Stomach (tissue), 8 donors: ENCODE measurements at regions not wholly inside any gene's neighbourhood (a gene's known extent, or its start where the extent isn't known, plus 50 kb on each side); places are given as distances from the start of the nearest gene placed in this dataset.

Source experiments
- DNase-seq, 2 donors: peaks; one replicate each; pipeline versions ENCODE4 v3.0.0 to v3.0.0-alpha.2; 2013 to 2019
- H3K27ac ChIP-seq, 5 donors: fragments of 200-600 bp in 4 of 5; sonication (generic) in 4 of 5; one replicate each; pipeline ENCODE4 v1.5.1; 2013 to 2019; ENCODE audit warnings: mild to moderate bottlenecking in 1 of 5, moderate library complexity in 1 of 5
- H3K27me3 ChIP-seq, 3 donors: fragments of 200-600 bp; sonication (generic); one replicate each; pipeline ENCODE4 v1.5.1; 2017 to 2019; ENCODE audit warnings: mixed run types in 1 of 3
- H3K36me3 ChIP-seq, 4 donors: fragments of 200-600 bp; sonication (generic); 1 replicate in 3 of 4; 2 replicates in 1 of 4; pipeline ENCODE4 v1.5.1; 2016 to 2019
- H3K4me1 ChIP-seq, 4 donors: fragments of 200-600 bp; sonication (generic); one replicate each; pipeline ENCODE4 v1.5.1; 2016 to 2019
- H3K4me3 ChIP-seq, 4 donors: fragments of 200-600 bp; sonication (generic) in 3 of 4; one replicate each; pipeline ENCODE4 v1.5.1; 2016 to 2019; ENCODE audit warnings: mild to moderate bottlenecking in 1 of 4
- H3K9me3 ChIP-seq, 4 donors: fragments of 200-600 bp; sonication (generic); one replicate each; pipeline ENCODE4 v1.5.1; 2016 to 2019
- CTCF ChIP-seq, 7 experiments: fragments of 450-650 bp in 4 of 7; fragments of 200-600 bp in 3 of 7; sonication (generic) in 3 of 7; IDR thresholded peaks; one replicate each; pipeline ENCODE4 v1.5.1; 2016 to 2019; ENCODE audit warnings: antibody characterized with exemption in 7 of 7, control low read depth in 2 of 7, mild to moderate bottlenecking in 1 of 7
- EP300 ChIP-seq: sonication (generic); formaldehyde crosslinking; IDR thresholded peaks from one replicate; pipeline ENCODE4 v1.6.1; 2017; ENCODE audit warnings: antibody characterized with exemption
- POLR2A ChIP-seq, 4 donors: fragments of 450-650 bp; IDR thresholded peaks; one replicate each; pipeline ENCODE4 v1.6.1; 2016; ENCODE audit warnings: antibody characterized with exemption in 4 of 4, control low read depth in 2 of 4, mild to moderate bottlenecking in 1 of 4, moderate library complexity in 1 of 4
- POLR2AphosphoS5 ChIP-seq, 3 donors: sonication (generic); formaldehyde crosslinking; IDR thresholded peaks; one replicate each; pipeline ENCODE4 v1.6.1; 2016; ENCODE audit warnings: antibody characterized with exemption in 3 of 3
- WGBS, 5 donors: extraction: QIAGEN DNeasy Blood & Tissue Kit in 3 of 5; methylation state at CpG; one replicate each; pipeline versions ENCODE4 v1.1.5 to v1.1.7; 2013 to 2018; 5-methylcytosine and 5-hydroxymethylcytosine counted together
- intact Hi-C: fragments of 100-400 bp; cut with DNase I; formaldehyde crosslinking; loops from one replicate; pipeline ENCODE4 v1.15.1; 2023; ENCODE audit warnings: low total_unique reads
- donor health status: healthy with polysubstance abuse.
- donor health status: Bipolar disorder and iron deficiency.
- donor health status: healthy.

GRCh38 chr19:28964500-28964899 is 248.5 kb downstream of the UQCRFS1 start:
- H3K4me3 ChIP-seq, result no peak overlapping the region
- 61 to 91% (median 73%) methylated on average over 2 of the region's 2 CpGs for WGBS, 5 donors
- H3K27me3 ChIP-seq, result no peaks in the 10 kb centered on the region
- DNase-seq, result no peak
- H3K36me3 ChIP-seq, result no peaks in the 10 kb centered on the region
- intact Hi-C loops, result no loop called here
- H3K27ac ChIP-seq, result no peak overlapping the region
- H3K9me3 ChIP-seq, result no peaks in the 10 kb centered on the region
- TF ChIP-seq POLR2AphosphoS5 (IDR thresholded peaks at IDR 0.05) (no peak), EP300 (no peak), POLR2A (IDR thresholded peaks at IDR 0.05) (no peak), CTCF (IDR thresholded peaks at IDR 0.05) (no peak)
- no peaks in the 10 kb centered on the region for H3K4me1 ChIP-seq

GRCh38 chr19:28963486-28964250 is 249.3 kb downstream of the UQCRFS1 start:
- 75 to 84% (median 82%) methylated on average over 7 of the region's 7 CpGs for WGBS, 5 donors
- Histone ChIP-seq H3K36me3 (no peaks in the 10 kb centered on the region), H3K4me3 (no peak overlapping the region), H3K27ac (no peak overlapping the region), H3K27me3 (no peaks in the 10 kb centered on the region), H3K4me1 (no peaks in the 10 kb centered on the region), H3K9me3 (no peaks in the 10 kb centered on the region)
- TF ChIP-seq EP300 (no peak), POLR2A (IDR thresholded peaks at IDR 0.05) (no peak), CTCF (IDR thresholded peaks at IDR 0.05) (no peak), POLR2AphosphoS5 (IDR thresholded peaks at IDR 0.05) (no peak)
- intact Hi-C loops, result no loop called here
- no peak for DNase-seq

- Histone ChIP-seq H3K27me3 (no peaks in the 10 kb centered on the region), H3K4me1 (no peaks in the 10 kb centered on the region), H3K36me3 (no peaks in the 10 kb centered on the region), H3K9me3 (peaks cover 0 to 10% (median 0%) of the 10 kb centered on the region in 4 donors), H3K4me3 (no peak overlapping the region), H3K27ac (no peak overlapping the region)
- no peak for TF ChIP-seq CTCF (IDR thresholded peaks at IDR 0.05)
- no peak for TF ChIP-seq POLR2AphosphoS5 (IDR thresholded peaks at IDR 0.05)
- TF ChIP-seq EP300, result no peak
- TF ChIP-seq POLR2A (IDR thresholded peaks at IDR 0.05), result no peak
- 79 to 97% (median 88%) methylated on average over 1 of the region's 1 CpG for WGBS, 5 donors
- intact Hi-C loops, result no loop called here
- DNase-seq, result no peak
Observed at GRCh38 chr19:28961772-28962500, 251.0 kb downstream of the UQCRFS1 start.

GRCh38 chr19:28960986-28961705 is 251.8 kb downstream of the UQCRFS1 start:
- Histone ChIP-seq H3K27ac (no peak overlapping the region), H3K9me3 (peaks cover 0 to 10% (median 0%) of the 10 kb centered on the region in 4 donors), H3K4me1 (no peaks in the 10 kb centered on the region), H3K36me3 (no peaks in the 10 kb centered on the region), H3K27me3 (no peaks in the 10 kb centered on the region), H3K4me3 (no peak overlapping the region)
- TF ChIP-seq POLR2A (IDR thresholded peaks at IDR 0.05) (no peak), CTCF (IDR thresholded peaks at IDR 0.05) (no peak), EP300 (no peak), POLR2AphosphoS5 (IDR thresholded peaks at IDR 0.05) (no peak)
- DNase-seq, result no peak
- intact Hi-C loops, result no loop called here
- 53 to 67% (median 59%) methylated on average over 4 of the region's 4 CpGs for WGBS, 5 donors
